Pancreas (tissue), 10 donors: ENCODE measurements at regions not wholly inside any gene's neighbourhood (a gene's known extent, or its start where the extent isn't known, plus 50 kb on each side); places are given as distances from the start of the nearest gene placed in this dataset.
A peak's percentile ranks its signal among the peaks of the same experiment; 100 is the strongest.

ENCODE experiments used
- ATAC-seq, 4 donors: fragments of 200-7000 bp; cut with Tn5 transposase; one replicate each; pipeline versions ENCODE4 v1.8.0 to v1.9.1; 2020; ENCODE audit warnings: mild to moderate bottlenecking in 4 of 4, moderate library complexity in 4 of 4
- DNase-seq, 6 donors: peaks; one replicate each; pipeline ENCODE4 v3.0.0-alpha.2; 2020
- FAIRE-seq: peaks from 2 replicates; lab custom pipeline; 2012; peaks lifted over from hg19 to GRCh38; lab: Jason Lieb, UNC
- H3K27ac ChIP-seq, 4 donors: fragments of 200-600 bp; sonication (generic); 1 replicate in 3 of 4; 2 replicates in 1 of 4; pipeline versions ENCODE4 v1.5.0 to v1.8.0; 2020
- H3K27me3 ChIP-seq, 4 donors: fragments of 200-600 bp; one replicate each; pipeline ENCODE4 v1.8.0; 2021
- H3K36me3 ChIP-seq, 3 donors: fragments of 200-600 bp; sonication (generic) in 1 of 3; one replicate each; pipeline versions ENCODE4 v1.5.0 to v1.8.0; 2020 to 2021
- H3K4me1 ChIP-seq, 3 donors: fragments of 200-600 bp; one replicate each; pipeline ENCODE4 v1.8.0; 2021
- H3K4me3 ChIP-seq, 4 donors: fragments of 200-600 bp; sonication (generic) in 2 of 4; one replicate each; pipeline versions ENCODE4 v1.5.0 to v1.8.0; 2020 to 2021
- H3K9me3 ChIP-seq, 4 donors: fragments of 200-600 bp; one replicate each; pipeline ENCODE4 v1.8.0; 2021
- WGBS, 2 donors: extraction: QIAGEN DNeasy Blood & Tissue Kit; methylation state at CpG; one replicate each; pipeline ENCODE4 v1.1.7; 2013; 5-methylcytosine and 5-hydroxymethylcytosine counted together
- intact Hi-C, 3 donors: fragments of 100-400 bp; cut with DNase I; formaldehyde crosslinking; loops; one replicate each; pipeline versions ENCODE4 v1.11.1 to v1.14.2; 2022
- TF ChIP-seq, protein P1 (sequence below), 4 donors: fragments of 200-600 bp; sonication (generic) in 3 of 4; IDR thresholded peaks; one replicate each; pipeline versions ENCODE4 v1.5.0 to v1.8.0; 2021; ENCODE audit warnings: antibody characterized with exemption in 4 of 4
- donor health status: healthy with polysubstance abuse.
- donor health status: DM: no; HTN: no; CAD: no; lungs with moderate emphysema.
- donor health status: DM: no; HTN: no; CAD: no.
- donor health status: control.
- donor health status: control.
- donor health status: Bipolar disorder and iron deficiency.
- donor health status: DM: yes; HTN: yes; CAD: no.
- donor health status: DM: no; HTN: no; CAD: no.
- donor health status: DM: no; HTN: no; CAD: no.
- donor health status: DM: yes; HTN: yes; CAD: no.

DNA sequence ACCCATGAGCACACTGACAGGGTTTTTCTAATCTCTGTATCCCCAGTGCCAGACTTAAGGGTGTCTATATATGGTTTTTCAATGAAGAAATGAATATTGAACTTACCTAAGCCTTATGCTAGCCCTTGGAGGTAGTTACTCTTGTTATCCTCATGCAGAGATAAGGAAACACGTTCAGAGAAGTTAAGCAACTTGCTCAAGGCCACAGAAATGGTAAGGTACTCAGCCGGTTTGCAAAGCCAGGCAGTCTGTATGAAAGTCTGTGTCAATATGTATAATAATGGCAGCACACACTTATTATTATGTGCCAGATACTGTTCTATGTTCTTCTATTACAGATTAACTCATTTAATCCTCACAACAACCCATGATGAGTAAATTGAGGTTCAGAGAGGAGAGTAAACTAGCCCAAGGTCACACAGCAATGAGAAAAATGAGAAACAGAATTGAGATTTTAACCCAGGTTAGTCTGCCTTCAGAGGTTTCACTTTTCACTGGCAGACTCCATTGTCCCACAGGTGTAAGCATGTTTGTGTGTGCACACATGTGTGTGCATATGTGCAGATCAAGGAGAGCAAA, 54.6 kb upstream of the CSF3R start:
- DNase-seq (no peak), FAIRE-seq (no peak), ATAC-seq (peak in 1 of 4 donors; percentile 57)
- TF ChIP-seq, protein P1, sequence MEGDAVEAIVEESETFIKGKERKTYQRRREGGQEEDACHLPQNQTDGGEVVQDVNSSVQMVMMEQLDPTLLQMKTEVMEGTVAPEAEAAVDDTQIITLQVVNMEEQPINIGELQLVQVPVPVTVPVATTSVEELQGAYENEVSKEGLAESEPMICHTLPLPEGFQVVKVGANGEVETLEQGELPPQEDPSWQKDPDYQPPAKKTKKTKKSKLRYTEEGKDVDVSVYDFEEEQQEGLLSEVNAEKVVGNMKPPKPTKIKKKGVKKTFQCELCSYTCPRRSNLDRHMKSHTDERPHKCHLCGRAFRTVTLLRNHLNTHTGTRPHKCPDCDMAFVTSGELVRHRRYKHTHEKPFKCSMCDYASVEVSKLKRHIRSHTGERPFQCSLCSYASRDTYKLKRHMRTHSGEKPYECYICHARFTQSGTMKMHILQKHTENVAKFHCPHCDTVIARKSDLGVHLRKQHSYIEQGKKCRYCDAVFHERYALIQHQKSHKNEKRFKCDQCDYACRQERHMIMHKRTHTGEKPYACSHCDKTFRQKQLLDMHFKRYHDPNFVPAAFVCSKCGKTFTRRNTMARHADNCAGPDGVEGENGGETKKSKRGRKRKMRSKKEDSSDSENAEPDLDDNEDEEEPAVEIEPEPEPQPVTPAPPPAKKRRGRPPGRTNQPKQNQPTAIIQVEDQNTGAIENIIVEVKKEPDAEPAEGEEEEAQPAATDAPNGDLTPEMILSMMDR (IDR thresholded peaks at IDR 0.05) = no peak
- Histone ChIP-seq H3K27me3 (no peaks in the 10 kb centered on the region), H3K9me3 (no peaks in the 10 kb centered on the region), H3K4me3 (no peak overlapping the region), H3K4me1 (peaks cover 0 to 6% (median 0%) of the 10 kb centered on the region in 3 donors), H3K27ac (no peak overlapping the region), H3K36me3 (no peaks in the 10 kb centered on the region)
- WGBS, 2 donors = 11 to 19% methylated on average over 2 of the region's 2 CpGs
- intact Hi-C loops = no loop called here

DNA sequence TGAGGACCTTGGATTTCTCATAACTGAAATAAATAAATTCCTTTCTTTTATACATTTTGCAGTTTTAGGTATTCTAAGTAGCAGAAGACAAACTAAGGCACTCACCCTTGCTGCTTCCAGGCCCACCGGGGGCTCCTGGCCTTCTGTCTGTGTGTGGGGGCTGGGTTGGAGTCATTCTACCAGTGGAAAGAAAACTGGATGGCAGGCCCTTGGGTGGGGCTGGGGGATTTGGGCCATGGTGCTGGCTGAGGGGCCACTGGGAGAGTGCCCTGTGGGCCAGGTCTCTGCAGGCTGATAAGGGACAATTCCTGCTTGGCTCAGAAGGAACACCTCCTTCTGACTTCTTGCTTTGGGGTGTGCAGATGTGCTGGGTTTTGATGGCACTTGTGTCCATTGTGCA, 54.0 kb upstream of the CSF3R start:
- no peak for DNase-seq
- 79 to 91% methylated on average over 1 of the region's 1 CpG for WGBS, 2 donors
- FAIRE-seq = no peak
- Histone ChIP-seq H3K36me3 (no peaks in the 10 kb centered on the region), H3K9me3 (no peaks in the 10 kb centered on the region), H3K4me1 (peaks cover 0 to 6% (median 0%) of the 10 kb centered on the region in 3 donors), H3K27me3 (no peaks in the 10 kb centered on the region), H3K27ac (no peak overlapping the region), H3K4me3 (no peak overlapping the region)
- intact Hi-C loops = no loop called here
- ATAC-seq = no peak
- TF ChIP-seq, protein P1 (IDR thresholded peaks at IDR 0.05) = no peak

DNA sequence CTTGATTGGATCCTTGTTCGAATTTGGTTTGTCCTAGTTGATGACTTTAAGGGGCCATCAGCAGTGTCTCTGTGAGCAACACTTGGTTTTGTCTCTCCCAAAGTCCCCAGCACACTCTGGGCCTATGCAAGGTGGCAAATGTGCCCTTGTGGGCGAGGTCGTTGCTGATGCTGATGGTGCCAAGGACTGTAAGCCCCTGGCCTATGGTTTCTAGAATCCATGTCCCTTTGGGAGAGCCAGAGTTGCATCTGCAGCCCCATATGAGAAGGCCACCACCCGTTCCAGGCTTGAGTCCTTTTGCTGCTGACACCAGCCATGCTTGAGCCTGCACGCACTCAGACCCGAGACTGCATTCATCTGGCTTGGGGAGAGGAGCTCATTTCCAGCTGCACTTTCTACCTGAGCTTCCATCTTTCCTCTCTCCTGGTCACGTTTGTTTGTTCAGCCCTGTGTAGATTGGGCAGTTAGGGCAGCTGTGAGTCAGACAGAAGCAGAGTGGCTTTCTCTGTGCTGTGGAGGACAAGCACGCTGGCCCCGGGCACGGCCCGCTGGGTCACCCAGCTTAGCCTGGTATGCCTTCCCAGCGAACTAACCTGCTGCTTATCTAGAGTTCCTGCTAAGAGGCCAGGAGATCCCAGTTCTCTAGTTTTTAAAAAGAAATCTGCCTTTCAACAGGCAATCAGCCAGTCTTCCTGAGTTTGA, 52.1 kb upstream of the CSF3R start:
- Histone ChIP-seq H3K4me3 (no peak overlapping the region), H3K27me3 (no peaks in the 10 kb centered on the region), H3K36me3 (no peaks in the 10 kb centered on the region), H3K4me1 (peaks cover 0 to 6% (median 0%) of the 10 kb centered on the region in 3 donors), H3K27ac (no peak overlapping the region), H3K9me3 (no peaks in the 10 kb centered on the region)
- intact Hi-C loops = no loop called here
- ATAC-seq (peak in 3 of 4 donors; percentile 25 to 58 (median 53)), DNase-seq (no peak), FAIRE-seq (no peak)
- 51% methylated on average over 12 of the region's 12 CpGs for WGBS, 2 donors
- TF ChIP-seq, protein P1 (IDR thresholded peaks at IDR 0.05) = no peak

DNA sequence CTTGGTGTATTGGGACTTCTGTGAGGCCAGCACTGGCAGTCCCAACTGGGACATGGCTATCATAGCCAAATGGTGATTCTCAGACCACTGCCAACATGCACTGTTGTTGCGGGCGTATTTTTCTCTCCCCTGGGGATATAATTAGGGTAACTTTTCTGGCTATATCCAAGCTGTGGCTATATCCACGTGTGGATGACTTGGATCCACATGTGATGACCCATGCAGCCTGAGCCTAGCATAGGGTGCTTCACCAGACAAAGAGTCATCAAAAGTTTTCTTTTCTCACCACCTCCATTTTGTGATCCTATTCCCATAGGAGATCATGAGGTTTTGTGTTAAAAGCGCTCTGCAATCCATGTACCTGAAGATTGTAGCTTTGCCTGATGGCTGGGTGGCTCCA, 51.2 kb upstream of the CSF3R start:
- FAIRE-seq (no peak), DNase-seq (peak in 1 of 6 donors; percentile 1), ATAC-seq (no peak)
- Histone ChIP-seq H3K9me3 (no peaks in the 10 kb centered on the region), H3K36me3 (no peaks in the 10 kb centered on the region), H3K4me3 (no peak overlapping the region), H3K27me3 (no peaks in the 10 kb centered on the region), H3K4me1 (peaks cover 0 to 6% (median 0%) of the 10 kb centered on the region in 3 donors), H3K27ac (no peak overlapping the region)
- TF ChIP-seq, protein P1 (IDR thresholded peaks at IDR 0.05) = no peak
- WGBS, 2 donors = 69 to 74% methylated on average over 4 of the region's 4 CpGs
- intact Hi-C loops = no loop called here
